ENCODE measurements at regions not wholly inside any gene's neighbourhood (a gene's known extent, or its start where the extent isn't known, plus 50 kb on each side); places are given as distances from the start of the nearest gene placed in this dataset.
"Not testable (repeated sequence)": the region's sequence is repeated elsewhere in the genome, so short reads cannot be mapped to it uniquely, and the experiment has no call there.

DNA sequence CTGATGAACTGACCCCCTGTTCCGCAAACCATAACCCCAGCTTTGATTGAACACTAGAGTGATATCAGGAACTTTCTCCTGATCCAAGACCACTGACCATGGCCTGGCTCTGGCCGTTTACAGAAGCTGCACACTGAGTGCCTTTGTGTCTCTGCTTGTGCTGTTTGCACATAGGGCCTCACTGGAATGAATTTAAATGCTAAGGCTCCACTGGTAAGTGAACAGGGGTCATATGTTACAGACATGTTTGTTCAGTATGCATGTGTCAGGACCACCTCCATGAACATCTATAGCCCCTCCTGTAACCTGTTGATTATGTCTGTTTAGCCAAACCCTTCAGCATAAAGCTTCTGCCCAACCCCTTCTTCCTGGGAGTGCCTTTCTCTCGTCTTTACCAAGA, 1239.8 kb downstream of the TMEM121 start:
- no peaks in the 10 kb centered on the region for H3K36me3 Mint-ChIP-seq (ENCODE audit: low read depth)
- TF ChIP-seq, protein P1, sequence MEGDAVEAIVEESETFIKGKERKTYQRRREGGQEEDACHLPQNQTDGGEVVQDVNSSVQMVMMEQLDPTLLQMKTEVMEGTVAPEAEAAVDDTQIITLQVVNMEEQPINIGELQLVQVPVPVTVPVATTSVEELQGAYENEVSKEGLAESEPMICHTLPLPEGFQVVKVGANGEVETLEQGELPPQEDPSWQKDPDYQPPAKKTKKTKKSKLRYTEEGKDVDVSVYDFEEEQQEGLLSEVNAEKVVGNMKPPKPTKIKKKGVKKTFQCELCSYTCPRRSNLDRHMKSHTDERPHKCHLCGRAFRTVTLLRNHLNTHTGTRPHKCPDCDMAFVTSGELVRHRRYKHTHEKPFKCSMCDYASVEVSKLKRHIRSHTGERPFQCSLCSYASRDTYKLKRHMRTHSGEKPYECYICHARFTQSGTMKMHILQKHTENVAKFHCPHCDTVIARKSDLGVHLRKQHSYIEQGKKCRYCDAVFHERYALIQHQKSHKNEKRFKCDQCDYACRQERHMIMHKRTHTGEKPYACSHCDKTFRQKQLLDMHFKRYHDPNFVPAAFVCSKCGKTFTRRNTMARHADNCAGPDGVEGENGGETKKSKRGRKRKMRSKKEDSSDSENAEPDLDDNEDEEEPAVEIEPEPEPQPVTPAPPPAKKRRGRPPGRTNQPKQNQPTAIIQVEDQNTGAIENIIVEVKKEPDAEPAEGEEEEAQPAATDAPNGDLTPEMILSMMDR (IDR thresholded peaks at IDR 0.05), result no peak
- no peak for DNase-seq
- H3K4me1 Mint-ChIP-seq (ENCODE audit: low read depth), result no peaks in the 10 kb centered on the region
- no peak overlapping the region for H3K4me3 Mint-ChIP-seq
- H3K27ac Mint-ChIP-seq, result no peak overlapping the region
- H3K9me3 Mint-ChIP-seq, result peaks cover 3% of the 10 kb centered on the region
- peaks cover under 1% of the 10 kb centered on the region; the same call in 1 of the 2 replicates for H3K27me3 Mint-ChIP-seq (ENCODE audit: insufficient read depth)

DNA sequence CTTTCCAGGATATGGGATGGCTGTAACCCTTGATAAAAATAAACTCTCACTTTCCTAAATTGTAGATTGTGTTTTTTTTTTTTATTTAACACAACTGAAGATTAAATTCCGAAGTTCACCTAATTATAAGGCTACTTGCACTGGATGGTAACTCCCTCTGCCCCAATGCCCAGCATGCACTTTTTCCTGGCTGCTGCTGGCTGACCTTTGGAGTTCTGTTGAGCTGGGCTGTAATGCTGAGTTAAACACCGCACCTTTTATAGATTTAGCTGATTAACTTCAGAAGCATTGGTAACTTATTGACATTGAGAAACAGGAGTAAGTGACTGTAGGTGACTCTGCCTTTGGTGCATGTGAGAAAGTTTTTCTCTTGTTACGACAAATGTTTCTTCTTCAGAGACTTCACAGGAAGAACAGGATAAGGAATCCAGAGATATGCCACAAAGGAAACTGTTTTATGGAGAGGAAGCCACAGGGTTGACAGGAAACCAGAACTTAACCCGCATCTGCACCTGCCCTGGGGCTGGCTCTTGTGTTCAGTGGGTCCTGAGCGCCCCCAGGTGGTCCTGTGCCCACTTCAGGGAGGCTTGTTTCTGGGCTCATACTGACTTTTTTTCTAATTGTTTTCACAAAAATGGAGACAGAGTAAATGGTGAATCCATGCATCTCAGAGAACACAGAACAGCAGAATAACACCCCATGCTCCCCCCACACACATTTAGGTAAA, 1240.3 kb downstream of the TMEM121 start:
- H3K4me1 Mint-ChIP-seq (ENCODE audit: low read depth); H3K36me3 Mint-ChIP-seq (ENCODE audit: low read depth); DNase-seq; H3K9me3 Mint-ChIP-seq; H3K27ac Mint-ChIP-seq; H3K4me3 Mint-ChIP-seq; H3K27me3 Mint-ChIP-seq (ENCODE audit: insufficient read depth): not testable (repeated sequence)

DNA sequence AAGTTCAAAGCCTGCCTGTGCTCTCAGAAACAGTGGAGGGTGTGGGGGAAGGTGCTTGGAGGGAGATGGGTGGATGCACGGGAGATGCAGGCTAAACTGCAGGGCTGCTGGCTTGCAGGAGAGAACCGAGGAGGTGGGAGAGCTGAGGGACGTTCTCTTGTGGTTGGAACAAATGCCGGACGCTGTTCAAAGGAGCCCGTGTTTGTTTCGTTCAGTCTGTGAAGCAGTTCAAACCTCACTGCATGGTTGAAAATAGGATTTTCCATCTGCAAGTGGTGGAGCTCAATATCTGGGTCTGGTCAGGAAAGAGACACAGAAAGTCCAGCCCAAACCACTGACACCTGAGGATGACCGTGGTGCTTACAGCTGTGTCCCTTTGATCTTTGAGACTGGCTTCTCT, 1241.8 kb downstream of the TMEM121 start:
- not testable (repeated sequence) for H3K27ac Mint-ChIP-seq; DNase-seq; H3K36me3 Mint-ChIP-seq (ENCODE audit: low read depth); H3K4me1 Mint-ChIP-seq (ENCODE audit: low read depth); H3K4me3 Mint-ChIP-seq; H3K9me3 Mint-ChIP-seq; H3K27me3 Mint-ChIP-seq (ENCODE audit: insufficient read depth)

DNA sequence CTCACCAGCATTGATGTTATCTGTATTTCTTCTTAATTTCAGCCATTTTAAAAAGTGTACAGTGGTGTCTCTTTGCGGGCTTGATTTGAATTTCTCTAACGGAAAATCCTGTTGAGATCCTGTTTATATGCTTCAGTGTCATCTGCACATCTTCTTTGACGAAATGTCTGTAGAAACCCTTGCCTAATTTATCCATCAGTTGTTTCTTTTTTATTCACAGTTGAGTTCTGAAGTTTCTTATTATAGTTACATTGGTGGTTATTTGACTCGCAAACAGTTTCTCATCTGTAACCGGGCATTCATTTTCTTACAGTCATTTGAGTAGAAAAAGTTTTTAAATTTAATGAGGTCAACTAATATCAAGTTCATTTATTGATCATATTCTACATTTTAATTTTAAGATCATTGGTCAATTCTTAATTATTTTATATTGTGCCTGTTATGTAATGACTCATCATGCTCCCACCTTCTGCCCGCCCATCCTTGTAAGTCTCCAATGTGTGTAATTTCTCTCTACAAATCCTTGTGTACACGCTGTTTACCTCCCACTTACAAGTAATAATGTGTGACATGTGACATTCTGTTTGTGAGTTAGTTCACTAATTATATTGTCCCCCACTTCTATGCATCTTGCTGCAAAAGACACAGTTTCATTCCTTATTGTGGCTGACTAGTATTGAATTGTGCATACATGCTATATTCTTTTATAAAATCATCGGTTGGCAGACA, 1242.8 kb downstream of the TMEM121 start:
- not testable (repeated sequence) for DNase-seq; H3K27ac Mint-ChIP-seq; H3K9me3 Mint-ChIP-seq; H3K27me3 Mint-ChIP-seq (ENCODE audit: insufficient read depth); H3K4me3 Mint-ChIP-seq; H3K4me1 Mint-ChIP-seq (ENCODE audit: low read depth); H3K36me3 Mint-ChIP-seq (ENCODE audit: low read depth)

DNA sequence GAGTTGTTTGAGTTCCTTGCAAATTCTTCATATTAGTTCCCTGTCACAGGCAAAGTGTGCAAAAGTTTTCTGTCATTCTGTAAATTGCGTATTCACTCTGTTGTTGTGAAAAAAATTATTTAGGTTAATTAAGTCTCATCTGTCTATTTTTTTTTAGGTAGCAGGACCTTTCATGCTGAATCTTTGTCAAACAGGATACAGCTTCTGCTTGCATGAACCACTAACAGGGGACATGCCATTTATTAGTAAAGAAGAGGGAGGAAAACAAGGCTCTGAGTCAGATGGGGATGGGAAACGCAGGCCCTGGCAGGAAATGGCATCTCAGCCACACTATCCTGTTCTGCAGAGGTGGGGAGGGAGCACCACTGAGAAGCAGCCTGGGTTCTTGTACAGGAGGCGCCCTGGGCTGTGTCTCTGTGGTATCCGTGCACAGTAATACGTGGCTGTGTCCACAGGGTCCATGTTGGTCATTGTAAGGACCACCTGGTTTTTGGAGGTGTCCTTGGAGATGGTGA, 1243.8 kb downstream of the TMEM121 start:
- not testable (repeated sequence) for H3K36me3 Mint-ChIP-seq (ENCODE audit: low read depth); H3K4me1 Mint-ChIP-seq (ENCODE audit: low read depth); DNase-seq; H3K27me3 Mint-ChIP-seq (ENCODE audit: insufficient read depth); H3K27ac Mint-ChIP-seq; H3K4me3 Mint-ChIP-seq
- H3K9me3 Mint-ChIP-seq, result peaks cover 12% of the 10 kb centered on the region

DNA sequence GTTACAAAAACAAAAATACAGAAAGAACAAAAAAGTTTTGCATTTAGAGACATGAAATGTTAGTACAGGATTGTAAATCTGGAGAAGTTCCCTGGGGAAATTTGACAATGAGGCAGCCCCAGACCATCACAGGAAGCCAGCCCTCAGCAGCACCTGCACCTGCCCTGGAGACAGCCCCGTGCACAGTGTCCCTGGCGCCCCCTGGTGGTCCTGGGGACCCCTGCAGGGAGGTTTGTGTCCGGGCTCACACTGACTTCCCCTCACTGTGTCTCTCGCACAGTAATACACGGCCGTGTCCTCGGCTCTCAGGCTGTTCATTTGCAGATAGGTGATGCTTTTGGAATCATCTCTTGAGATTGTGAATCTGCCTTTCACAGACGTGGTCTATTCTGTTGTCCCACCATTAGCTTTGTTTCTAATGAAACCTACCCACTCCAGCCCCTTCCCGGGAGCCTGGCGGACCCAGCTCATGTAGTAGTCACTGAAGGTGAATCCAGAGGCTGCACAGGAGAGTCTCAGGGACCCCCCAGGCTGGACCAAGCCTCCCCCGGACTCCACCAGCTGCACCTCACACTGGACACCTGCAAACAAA, 1248.6 kb downstream of the TMEM121 start:
- not testable (repeated sequence) for DNase-seq; H3K27me3 Mint-ChIP-seq (ENCODE audit: insufficient read depth); H3K27ac Mint-ChIP-seq; H3K4me1 Mint-ChIP-seq (ENCODE audit: low read depth); H3K4me3 Mint-ChIP-seq; H3K36me3 Mint-ChIP-seq (ENCODE audit: low read depth)
- peaks cover 34% of the 10 kb centered on the region for H3K9me3 Mint-ChIP-seq

DNA sequence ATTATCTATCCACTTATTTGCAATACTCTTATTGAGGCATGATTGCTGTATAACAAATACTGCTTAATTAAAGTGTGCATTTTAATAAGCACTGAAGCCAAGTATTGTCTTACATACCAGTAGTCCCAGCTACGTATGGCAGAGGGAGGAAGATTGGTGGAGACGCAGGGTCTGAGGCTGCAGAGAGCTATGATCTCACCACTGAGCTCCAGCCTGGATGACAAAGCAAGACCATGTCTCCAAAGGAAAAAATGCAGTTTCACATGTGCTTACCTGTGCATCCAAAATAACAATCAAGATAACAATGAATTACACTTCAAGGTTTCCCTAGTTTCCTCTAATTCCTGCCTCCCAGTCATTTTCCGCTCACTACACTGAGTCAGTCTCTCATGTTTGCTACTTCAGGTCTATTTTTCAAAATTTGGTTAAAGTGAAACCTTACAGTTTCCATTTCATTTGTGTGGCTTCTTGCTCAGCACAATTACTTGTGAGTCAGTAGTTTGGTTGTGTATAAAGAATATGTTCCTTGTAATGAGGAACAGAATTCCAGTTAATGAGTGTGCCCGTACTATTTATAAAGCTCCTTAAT, 1250.1 kb downstream of the TMEM121 start:
- no peaks in the 10 kb centered on the region for H3K4me1 Mint-ChIP-seq (ENCODE audit: low read depth)
- TF ChIP-seq, protein P1 (IDR thresholded peaks at IDR 0.05), result no peak
- no peaks in the 10 kb centered on the region for H3K27me3 Mint-ChIP-seq (ENCODE audit: insufficient read depth)
- H3K36me3 Mint-ChIP-seq (ENCODE audit: low read depth), result no peaks in the 10 kb centered on the region
- no peak for DNase-seq
- H3K4me3 Mint-ChIP-seq, result no peak overlapping the region
- H3K9me3 Mint-ChIP-seq, result peaks cover 38% of the 10 kb centered on the region
- no peak overlapping the region for H3K27ac Mint-ChIP-seq

DNA sequence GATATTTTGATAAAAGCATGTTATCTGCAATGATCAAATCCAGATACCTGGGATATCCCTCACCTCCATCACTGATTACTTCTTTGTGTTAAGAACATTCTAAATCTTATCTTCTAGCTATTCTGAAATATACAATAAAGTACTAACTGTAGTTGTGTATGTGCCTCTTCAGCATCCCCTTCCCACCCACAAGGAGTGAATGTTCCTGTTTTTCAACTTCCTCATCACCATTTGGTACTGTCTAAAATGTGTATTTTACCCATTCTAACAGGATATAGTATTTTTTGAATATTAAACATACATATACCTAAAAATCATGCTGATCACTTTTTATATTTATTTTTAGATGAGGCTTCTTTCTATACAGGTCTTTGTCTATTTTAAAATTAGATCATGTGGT, 1252.6 kb downstream of the TMEM121 start:
- TF ChIP-seq, protein P1 (IDR thresholded peaks at IDR 0.05), result no peak
- Mint-ChIP-seq H3K27me3 (ENCODE audit: insufficient read depth) (no peaks in the 10 kb centered on the region), H3K9me3 (peaks cover 55% of the 10 kb centered on the region), H3K4me1 (ENCODE audit: low read depth) (no peaks in the 10 kb centered on the region), H3K27ac (no peak overlapping the region), H3K36me3 (ENCODE audit: low read depth) (no peaks in the 10 kb centered on the region), H3K4me3 (no peak overlapping the region)
- no peak for DNase-seq
